OCI-LY1 (cell line): ENCODE measurements at regions not wholly inside any gene's neighbourhood (a gene's known extent, or its start where the extent isn't known, plus 50 kb on each side); places are given as distances from the start of the nearest gene placed in this dataset.

Source experiments
- H2AFZ ChIP-seq: fragments of 200-600 bp; sonication (generic), shearing (Covaris generic); 2 replicates; pipeline ENCODE4 v1.6.0; 2014; ENCODE audit warnings: antibody characterized with exemption, mild to moderate bottlenecking, low read length
- H3F3A ChIP-seq: fragments of 200-600 bp; sonication (generic), shearing (Covaris generic); 2 replicates; pipeline ENCODE4 v1.6.0; 2014; ENCODE audit warnings: mild to moderate bottlenecking, antibody characterized with exemption, low read length, moderate library complexity; ENCODE audit not compliant: insufficient read depth
- H3K27ac ChIP-seq: fragments of 200-600 bp; sonication (generic); 2 replicates; pipeline ENCODE4 v1.5.1; 2014; ENCODE audit warnings: low read length, mixed run types, mild to moderate bottlenecking, low read depth; ENCODE audit not compliant: poor library complexity, severe bottlenecking
- H3K27me3 ChIP-seq: fragments of 200-600 bp; sonication (generic); 2 replicates; pipeline ENCODE4 v1.6.0; 2014; ENCODE audit warnings: antibody characterized with exemption, mild to moderate bottlenecking, low read length, moderate library complexity; ENCODE audit not compliant: insufficient read depth
- H3K36me3 ChIP-seq: fragments of 200-600 bp; sonication (generic); 2 replicates; pipeline ENCODE4 v1.6.1; 2014; ENCODE audit warnings: mild to moderate bottlenecking, antibody characterized with exemption, low read length, moderate library complexity, mixed read lengths; ENCODE audit not compliant: insufficient read depth
- H3K4me1 ChIP-seq: fragments of 200-600 bp; sonication (generic); 2 replicates; pipeline ENCODE4 v1.5.1; 2014; ENCODE audit warnings: mild to moderate bottlenecking, low read length, moderate library complexity; ENCODE audit not compliant: insufficient read depth, severe bottlenecking
- H3K4me2 ChIP-seq: fragments of 200-600 bp; sonication (generic), shearing (Covaris generic); 2 replicates; pipeline ENCODE4 v1.6.1; 2014; ENCODE audit warnings: low read length
- H3K4me3 ChIP-seq: fragments of 200-600 bp; sonication (generic); 2 replicates; pipeline ENCODE4 v1.5.1; 2014; ENCODE audit warnings: low read length, low read depth, mild to moderate bottlenecking, mixed read lengths; ENCODE audit not compliant: poor library complexity, severe bottlenecking
- H3K79me2 ChIP-seq: fragments of 200-600 bp; shearing (Covaris generic); 2 replicates; pipeline ENCODE4 v1.6.1; 2016; ENCODE audit warnings: mixed run types, low read length, mixed read lengths; ENCODE audit not compliant: insufficient read depth
- H3K9ac ChIP-seq: fragments of 200-600 bp; sonication (generic), shearing (Covaris generic); 2 replicates; pipeline ENCODE4 v1.6.1; 2014; ENCODE audit warnings: mild to moderate bottlenecking, low read length, mixed read lengths
- H3K9me2 ChIP-seq: fragments of 200-600 bp; sonication (generic), shearing (Covaris generic); 2 replicates; pipeline ENCODE4 v1.6.1; 2014; ENCODE audit warnings: low read depth, mild to moderate bottlenecking, low read length, mixed read lengths
- H3K9me3 ChIP-seq: fragments of 200-600 bp; shearing (Covaris generic); 2 replicates; pipeline ENCODE4 v1.6.1; 2014; ENCODE audit warnings: low read length, mixed read lengths
- H4K20me1 ChIP-seq: fragments of 200-600 bp; sonication (generic), shearing (Covaris generic); 2 replicates; pipeline ENCODE4 v1.6.0; 2016; ENCODE audit warnings: mild to moderate bottlenecking, low read length; ENCODE audit not compliant: insufficient read depth
- CTCF ChIP-seq: fragments of 200-600 bp; sonication (generic), shearing (Covaris generic); IDR thresholded peaks from 2 replicates; pipeline ENCODE4 v1.5.1; 2017; ENCODE audit warnings: mild to moderate bottlenecking, antibody characterized with exemption, low read length, moderate library complexity, mixed read lengths
- EZH2 ChIP-seq: fragments of 200-600 bp; sonication (generic), shearing (Covaris generic); IDR thresholded peaks from 2 replicates; pipeline ENCODE4 v1.8.0; 2017; ENCODE audit warnings: borderline replicate concordance, mixed run types, mild to moderate bottlenecking, antibody characterized with exemption, low read length, moderate library complexity, mixed read lengths

- H3F3A ChIP-seq = no peaks in the 10 kb centered on the region
- H3K36me3 ChIP-seq = no peaks in the 10 kb centered on the region
- no peaks in the 10 kb centered on the region for H3K27me3 ChIP-seq
- H3K27ac ChIP-seq = no peak overlapping the region
- H4K20me1 ChIP-seq = no peaks in the 10 kb centered on the region
- H3K79me2 ChIP-seq = peaks cover 22% of the 10 kb centered on the region; the same call in 1 of the 2 replicates
- no peaks in the 10 kb centered on the region for H3K9me3 ChIP-seq
- H2AFZ ChIP-seq = no peak overlapping the region
- no peak overlapping the region for H3K9ac ChIP-seq
- no peaks in the 10 kb centered on the region for H3K9me2 ChIP-seq
- no peak overlapping the region for H3K4me3 ChIP-seq
- TF ChIP-seq EZH2 (no peak), CTCF (no peak)
- H3K4me2 ChIP-seq = no peak overlapping the region
- no peaks in the 10 kb centered on the region for H3K4me1 ChIP-seq
These were observed 308.0 kb downstream of the DOCK8 start for GRCh38 chr9:522658-523057.

- H3F3A ChIP-seq = no peaks in the 10 kb centered on the region
- no peaks in the 10 kb centered on the region for H3K9me3 ChIP-seq
- no peak for TF ChIP-seq EZH2
- TF ChIP-seq CTCF = no peak
- peaks cover 22% of the 10 kb centered on the region; the same call in 1 of the 2 replicates for H3K79me2 ChIP-seq
- H3K27ac ChIP-seq = no peak overlapping the region
- no peak overlapping the region for H2AFZ ChIP-seq
- no peak overlapping the region for H3K4me2 ChIP-seq
- H3K9me2 ChIP-seq = no peaks in the 10 kb centered on the region
- no peak overlapping the region for H3K4me3 ChIP-seq
- no peaks in the 10 kb centered on the region for H3K27me3 ChIP-seq
- H3K9ac ChIP-seq = no peak overlapping the region
- H4K20me1 ChIP-seq = no peaks in the 10 kb centered on the region
- H3K36me3 ChIP-seq = no peaks in the 10 kb centered on the region
- H3K4me1 ChIP-seq = no peaks in the 10 kb centered on the region
These were observed 308.8 kb downstream of the DOCK8 start for GRCh38 chr9:523444-523843.

GRCh38 chr9:524008-524407 is 309.3 kb downstream of the DOCK8 start:
- peaks cover 22% of the 10 kb centered on the region; the same call in 1 of the 2 replicates for H3K79me2 ChIP-seq
- no peaks in the 10 kb centered on the region for H3K36me3 ChIP-seq
- no peaks in the 10 kb centered on the region for H3K27me3 ChIP-seq
- H3K9me3 ChIP-seq = no peaks in the 10 kb centered on the region
- no peak overlapping the region for H3K9ac ChIP-seq
- H2AFZ ChIP-seq = no peak overlapping the region
- no peak overlapping the region for H3K4me3 ChIP-seq
- H3K27ac ChIP-seq = no peak overlapping the region
- no peak overlapping the region for H3K4me2 ChIP-seq
- H3K4me1 ChIP-seq = no peaks in the 10 kb centered on the region
- H4K20me1 ChIP-seq = no peaks in the 10 kb centered on the region
- no peaks in the 10 kb centered on the region for H3K9me2 ChIP-seq
- TF ChIP-seq CTCF (no peak), EZH2 (no peak)
- H3F3A ChIP-seq = no peaks in the 10 kb centered on the region
